ENCODE measurements at regions not wholly inside any gene's neighbourhood (a gene's known extent, or its start where the extent isn't known, plus 50 kb on each side); places are given as distances from the start of the nearest gene placed in this dataset.

GRCh38 chr13:109608503-109608902 is 177.9 kb downstream of the IRS2 start:
- TF ChIP-seq CTCF (IDR thresholded peaks at IDR 0.05): no peak
- no peak for TF ChIP-seq EP300 (IDR thresholded peaks at IDR 0.05)

Data from gastroesophageal sphincter (tissue), 3 donors.